ENCODE measurements at regions not wholly inside any gene's neighbourhood (a gene's known extent, or its start where the extent isn't known, plus 50 kb on each side); places are given as distances from the start of the nearest gene placed in this dataset.

DNA sequence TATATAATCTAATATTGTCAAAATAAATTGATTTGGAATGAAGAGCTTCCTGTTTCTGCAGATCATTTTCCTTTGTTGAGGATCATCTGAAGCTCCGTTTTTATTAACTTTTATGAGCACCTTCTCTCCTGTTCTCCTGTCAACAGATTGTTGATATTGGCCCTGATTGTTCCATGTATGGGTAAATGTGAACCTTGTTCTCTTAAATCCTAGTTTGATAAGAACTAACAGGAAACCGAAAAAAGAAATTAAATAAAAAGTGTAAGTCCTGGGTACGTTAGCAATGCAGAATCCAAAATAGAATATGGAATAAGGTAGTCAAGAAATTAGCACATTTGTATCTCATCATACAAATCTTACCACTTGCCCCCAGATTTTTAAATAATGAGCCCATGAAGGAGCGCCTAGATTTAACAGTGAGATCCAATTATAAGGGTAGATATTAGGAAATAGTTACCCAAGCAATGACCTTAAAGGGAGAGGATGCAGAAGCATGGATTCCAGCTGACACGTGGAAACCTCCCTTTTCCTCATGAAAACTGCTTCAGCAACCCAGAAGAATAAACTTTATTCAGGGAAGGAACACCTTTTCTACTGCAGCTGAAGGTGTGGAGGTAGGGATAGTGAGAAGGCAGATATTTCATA lies 80.8 kb upstream of the PIK3R1 start:
- Histone ChIP-seq H3K4me1 (ENCODE audit: control insufficient read depth, extremely low read depth, insufficient read depth, low read length) (peaks cover 3% of the 10 kb centered on the region), H3K27ac (ENCODE audit: control insufficient read depth, insufficient read depth, low read length) (no peak overlapping the region), H3K79me2 (ENCODE audit: control insufficient read depth, insufficient read depth, low read length) (no peaks in the 10 kb centered on the region), H4K20me1 (ENCODE audit: control insufficient read depth, extremely low read depth, insufficient read depth, low read length) (no peaks in the 10 kb centered on the region), H3K4me3 (ENCODE audit: control insufficient read depth in 2 of 3, extremely low read depth in 1 of 3, insufficient read depth in 2 of 3, low read depth in 1 of 3, low read length in 3 of 3) (no peak overlapping the region), H3K4me2 (ENCODE audit: control insufficient read depth, extremely low read depth, insufficient read depth, low read depth, low read length) (no peak overlapping the region), H3K9me1 (ENCODE audit: control insufficient read depth, extremely low read depth, insufficient read depth, low read length) (no peaks in the 10 kb centered on the region), H3K36me3 (ENCODE audit: control insufficient read depth in 2 of 2, extremely low read depth in 1 of 2, insufficient read depth in 2 of 2, low read length in 2 of 2) (no peaks in the 10 kb centered on the region), H3K9me3 (ENCODE audit: control insufficient read depth, low read depth, low read length) (no peaks in the 10 kb centered on the region), H3K9ac (ENCODE audit: control insufficient read depth, extremely low read depth, insufficient read depth, low read length) (no peak overlapping the region), H2AFZ (ENCODE audit: control insufficient read depth, low read length) (no peak overlapping the region), H3K27me3 (ENCODE audit: control insufficient read depth, extremely low read depth, insufficient read depth, low read length) (no peaks in the 10 kb centered on the region)
- DNase-seq (ENCODE audit: low read depth, low spot score) (no peak), FAIRE-seq (no peak)
- TF ChIP-seq, protein P1, sequence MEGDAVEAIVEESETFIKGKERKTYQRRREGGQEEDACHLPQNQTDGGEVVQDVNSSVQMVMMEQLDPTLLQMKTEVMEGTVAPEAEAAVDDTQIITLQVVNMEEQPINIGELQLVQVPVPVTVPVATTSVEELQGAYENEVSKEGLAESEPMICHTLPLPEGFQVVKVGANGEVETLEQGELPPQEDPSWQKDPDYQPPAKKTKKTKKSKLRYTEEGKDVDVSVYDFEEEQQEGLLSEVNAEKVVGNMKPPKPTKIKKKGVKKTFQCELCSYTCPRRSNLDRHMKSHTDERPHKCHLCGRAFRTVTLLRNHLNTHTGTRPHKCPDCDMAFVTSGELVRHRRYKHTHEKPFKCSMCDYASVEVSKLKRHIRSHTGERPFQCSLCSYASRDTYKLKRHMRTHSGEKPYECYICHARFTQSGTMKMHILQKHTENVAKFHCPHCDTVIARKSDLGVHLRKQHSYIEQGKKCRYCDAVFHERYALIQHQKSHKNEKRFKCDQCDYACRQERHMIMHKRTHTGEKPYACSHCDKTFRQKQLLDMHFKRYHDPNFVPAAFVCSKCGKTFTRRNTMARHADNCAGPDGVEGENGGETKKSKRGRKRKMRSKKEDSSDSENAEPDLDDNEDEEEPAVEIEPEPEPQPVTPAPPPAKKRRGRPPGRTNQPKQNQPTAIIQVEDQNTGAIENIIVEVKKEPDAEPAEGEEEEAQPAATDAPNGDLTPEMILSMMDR (optimal IDR thresholded peaks at IDR 0.05 in 1 of 3, IDR thresholded peaks at IDR 0.05 in 1 of 3, conservative IDR thresholded peaks at IDR 0.05 in 1 of 3; ENCODE audit: extremely low read depth in 1 of 3, insufficient read depth in 2 of 3, low read length in 3 of 3), result no peak
- TF ChIP-seq EZH2 (IDR thresholded peaks at IDR 0.05; ENCODE audit: low read length), result no peak
- dilution Hi-C loops (cut with MboI; ENCODE audit: extremely low pct_ligation_motif_present, low sequenced_read_pairs), result no loop called here

DNA sequence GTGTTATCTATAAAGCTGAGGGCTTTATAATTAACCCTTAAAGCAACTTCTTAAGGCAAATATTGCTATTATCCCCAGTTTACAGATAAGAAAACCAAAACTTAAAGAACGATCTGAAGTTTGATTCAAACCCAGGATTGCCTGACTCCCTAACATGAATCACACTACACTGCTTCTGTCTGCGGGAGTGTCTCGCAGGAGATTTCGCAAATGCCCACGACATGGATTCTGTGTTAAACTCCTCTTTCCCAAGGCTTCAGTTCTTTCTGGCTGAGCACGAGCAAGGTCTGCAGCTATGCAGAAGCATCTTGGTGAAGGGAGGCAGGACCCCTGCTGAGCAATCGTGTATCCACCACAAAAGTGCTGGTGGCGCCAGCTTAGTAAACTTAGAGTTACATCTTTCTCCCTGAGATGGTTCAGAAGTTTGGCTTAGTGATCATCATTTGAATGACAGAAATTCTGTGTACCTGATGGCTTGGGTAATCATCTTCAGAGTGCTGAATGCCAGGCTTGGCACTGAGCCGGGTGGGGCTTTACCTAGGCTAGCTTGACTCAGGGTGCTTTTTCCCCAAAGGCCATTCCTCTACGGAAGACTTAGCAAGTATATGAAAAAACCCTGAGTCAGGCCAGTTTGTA lies 81.4 kb upstream of the PIK3R1 start:
- no peaks in the 10 kb centered on the region for H3K9me3 ChIP-seq (ENCODE audit: control insufficient read depth, low read depth, low read length)
- H3K27ac ChIP-seq (ENCODE audit: control insufficient read depth, insufficient read depth, low read length), result no peak overlapping the region
- H3K9me1 ChIP-seq (ENCODE audit: control insufficient read depth, extremely low read depth, insufficient read depth, low read length), result no peaks in the 10 kb centered on the region
- H3K9ac ChIP-seq (ENCODE audit: control insufficient read depth, extremely low read depth, insufficient read depth, low read length), result no peak overlapping the region
- no peaks in the 10 kb centered on the region for H3K27me3 ChIP-seq (ENCODE audit: control insufficient read depth, extremely low read depth, insufficient read depth, low read length)
- FAIRE-seq (no peak), DNase-seq (ENCODE audit: low read depth, low spot score) (no peak)
- TF ChIP-seq EZH2 (IDR thresholded peaks at IDR 0.05; ENCODE audit: low read length), result no peak
- TF ChIP-seq, protein P1 (optimal IDR thresholded peaks at IDR 0.05 in 1 of 3, IDR thresholded peaks at IDR 0.05 in 1 of 3, conservative IDR thresholded peaks at IDR 0.05 in 1 of 3; ENCODE audit: extremely low read depth in 1 of 3, insufficient read depth in 2 of 3, low read length in 3 of 3), result no peak
- H3K4me3 ChIP-seq (ENCODE audit: control insufficient read depth in 2 of 3, extremely low read depth in 1 of 3, insufficient read depth in 2 of 3, low read depth in 1 of 3, low read length in 3 of 3), result no peak overlapping the region
- H3K36me3 ChIP-seq (ENCODE audit: control insufficient read depth in 2 of 2, extremely low read depth in 1 of 2, insufficient read depth in 2 of 2, low read length in 2 of 2), result no peaks in the 10 kb centered on the region
- no peaks in the 10 kb centered on the region for H3K79me2 ChIP-seq (ENCODE audit: control insufficient read depth, insufficient read depth, low read length)
- no peak overlapping the region for H2AFZ ChIP-seq (ENCODE audit: control insufficient read depth, low read length)
- H3K4me2 ChIP-seq (ENCODE audit: control insufficient read depth, extremely low read depth, insufficient read depth, low read depth, low read length), result no peak overlapping the region
- no peaks in the 10 kb centered on the region for H4K20me1 ChIP-seq (ENCODE audit: control insufficient read depth, extremely low read depth, insufficient read depth, low read length)
- dilution Hi-C loops (cut with MboI; ENCODE audit: extremely low pct_ligation_motif_present, low sequenced_read_pairs), result no loop called here
- no peaks in the 10 kb centered on the region for H3K4me1 ChIP-seq (ENCODE audit: control insufficient read depth, extremely low read depth, insufficient read depth, low read length)
